Muscle of back (tissue), 3 donors: ENCODE measurements at regions not wholly inside any gene's neighbourhood (a gene's known extent, or its start where the extent isn't known, plus 50 kb on each side); places are given as distances from the start of the nearest gene placed in this dataset.

Experiments used
- DNase-seq, 3 donors: peaks; one replicate each; pipeline versions ENCODE4 v3.0.0 to v3.0.0-alpha.2; 2013

DNA sequence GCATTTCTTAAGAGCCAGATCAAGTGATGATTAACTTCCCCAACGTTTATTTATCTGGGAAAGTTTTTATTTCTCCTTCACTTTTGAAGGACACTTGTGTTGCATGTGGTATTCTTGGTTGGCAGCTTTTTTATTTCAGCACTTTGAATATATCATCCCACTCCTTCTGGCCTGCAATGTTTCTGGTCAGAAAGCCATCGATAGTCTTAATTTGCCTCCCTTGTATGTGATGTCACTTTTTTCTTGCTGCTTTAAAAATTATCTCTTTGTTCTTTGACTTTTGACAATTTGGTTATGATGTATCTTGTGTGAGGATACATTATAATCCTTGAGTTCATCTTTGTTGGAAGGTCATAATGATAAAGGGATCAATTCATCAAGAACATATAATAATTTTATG lies 503.2 kb downstream of the OTOL1 start:
- DNase-seq, result no peak

DNA sequence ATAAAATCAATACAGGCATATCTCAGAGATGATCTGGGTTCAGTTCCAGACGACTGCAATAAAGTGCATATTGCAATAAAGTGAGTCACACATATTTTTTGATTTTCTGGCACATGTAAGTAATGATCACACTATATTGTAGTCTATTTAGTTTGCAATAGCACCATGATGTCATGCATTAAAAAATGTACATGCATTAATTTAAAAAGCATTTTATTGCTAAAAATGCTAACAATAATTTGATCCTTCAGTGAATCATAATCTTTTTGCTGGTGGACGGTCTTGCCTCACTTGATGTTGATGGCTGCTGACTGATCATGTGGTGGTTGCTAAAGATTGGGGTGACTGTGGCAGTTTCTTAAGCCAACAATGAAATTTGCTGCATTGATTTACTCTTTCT lies 511.1 kb downstream of the OTOL1 start:
- no peak for DNase-seq

DNA sequence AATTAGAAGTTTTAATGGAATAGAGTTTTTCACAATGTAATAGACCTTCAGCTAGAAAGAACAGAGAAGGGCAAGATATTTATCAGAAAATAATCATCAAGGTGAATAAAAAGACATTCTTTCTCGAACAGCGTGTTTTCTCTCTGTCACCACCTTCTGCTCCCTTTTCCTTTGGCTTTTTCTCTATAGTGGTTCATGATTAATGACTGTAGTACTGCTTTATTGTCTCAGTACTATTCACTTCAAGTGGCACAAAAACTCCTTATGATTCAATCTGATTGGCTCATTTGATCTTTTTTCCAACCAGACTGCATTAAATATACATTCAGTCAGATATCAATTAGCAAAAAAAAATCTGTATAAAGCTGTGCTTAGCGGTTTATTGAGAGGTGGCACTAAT lies 516.0 kb downstream of the OTOL1 start:
- no peak for DNase-seq

DNA sequence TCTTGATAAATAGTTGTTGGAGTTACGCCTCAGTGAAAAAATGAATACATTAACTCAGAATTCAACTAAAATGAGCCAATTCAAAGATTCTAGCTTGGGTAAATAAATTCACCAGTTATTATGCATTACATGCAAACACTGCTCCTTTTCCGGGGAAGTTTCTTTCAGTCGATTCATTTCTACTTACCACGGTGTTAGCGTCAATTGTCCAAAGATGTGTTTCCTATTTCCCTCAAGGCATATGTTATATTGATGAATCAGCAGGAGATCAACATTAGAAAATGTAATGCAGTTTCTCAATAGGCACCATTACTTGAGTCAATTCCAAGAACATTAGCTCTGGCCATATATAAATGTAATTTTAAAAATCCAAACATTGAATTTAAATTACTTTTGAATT lies 517.7 kb downstream of the OTOL1 start:
- DNase-seq, result no peak

DNA sequence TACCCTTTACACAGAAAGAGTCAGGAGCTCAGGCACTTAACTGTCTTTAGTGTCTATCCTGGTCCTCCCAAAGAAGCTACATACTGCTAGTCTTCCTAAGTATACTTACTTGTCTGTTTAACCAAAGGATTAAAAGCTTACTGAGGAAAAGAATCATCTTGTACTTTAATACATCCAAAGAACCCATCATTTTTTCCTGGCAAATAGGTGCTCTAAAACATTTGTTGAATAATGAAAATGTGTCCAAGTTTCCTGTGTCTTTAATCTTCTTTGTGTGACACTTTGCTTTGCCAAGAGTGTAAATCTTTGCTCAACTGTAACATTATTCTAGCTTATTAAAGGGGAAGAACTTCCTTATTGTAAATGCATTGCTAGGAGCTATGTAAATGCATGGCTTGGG lies 519.2 kb downstream of the OTOL1 start:
- DNase-seq, result peak; percentile 27 to 80 (median 49)

DNA sequence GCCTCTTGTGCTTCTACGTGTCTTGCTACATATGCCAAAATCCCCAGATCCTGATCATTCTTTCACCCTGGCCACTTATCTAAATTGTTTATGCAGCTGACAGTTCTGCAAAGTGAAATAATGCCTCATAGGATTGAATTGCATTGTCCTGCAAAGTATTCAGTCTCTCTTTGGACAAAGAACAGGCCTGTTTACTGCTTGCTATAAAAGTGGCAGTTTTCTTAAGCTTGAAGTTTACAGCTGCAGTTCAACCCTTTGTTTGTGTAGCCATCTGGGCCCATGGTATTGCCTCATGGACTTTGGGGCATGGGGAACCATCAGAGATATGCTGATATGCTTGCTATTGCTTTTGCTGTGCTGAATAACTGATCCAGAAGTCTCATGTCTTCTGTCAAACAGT lies 523.2 kb downstream of the OTOL1 start:
- DNase-seq, result peak in 1 of 3 donors; percentile 54

DNA sequence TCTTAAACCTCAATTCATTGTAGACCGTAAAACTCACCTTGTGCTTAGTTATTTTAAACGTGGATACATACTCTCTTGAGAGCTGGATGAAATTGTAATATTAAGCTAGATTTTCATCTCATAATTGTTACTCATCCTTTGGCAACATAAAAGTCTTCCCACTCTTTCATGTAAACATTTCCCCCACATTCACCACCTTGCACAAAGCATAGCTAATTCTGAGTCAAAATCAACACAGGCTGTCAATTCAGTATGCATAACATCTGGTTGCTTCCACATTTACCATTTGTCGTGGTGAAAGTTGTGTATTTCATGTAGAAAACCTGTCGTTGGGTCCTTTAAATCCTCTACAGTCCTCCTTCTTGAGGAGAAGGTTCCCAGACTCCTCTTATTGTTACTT lies 524.6 kb downstream of the OTOL1 start:
- DNase-seq, result no peak

DNA sequence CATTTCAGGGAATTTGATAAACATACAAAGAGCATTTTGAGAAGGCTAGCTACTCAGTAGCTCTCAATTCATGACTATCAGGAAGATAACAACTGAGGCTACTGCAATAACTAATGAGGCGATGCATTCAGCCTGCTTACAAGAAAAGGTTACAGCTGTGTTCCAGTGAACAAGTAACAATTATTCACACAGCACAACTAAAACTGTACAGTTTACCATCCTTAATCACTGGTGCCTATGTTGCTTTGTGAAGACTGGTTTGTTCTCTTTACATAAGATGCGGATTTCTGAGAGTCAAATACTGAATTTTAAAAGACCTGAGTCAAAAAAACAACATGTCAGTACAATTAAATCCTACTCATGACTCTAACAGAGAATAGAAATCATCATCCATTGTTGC lies 526.3 kb downstream of the OTOL1 start:
- no peak for DNase-seq

DNA sequence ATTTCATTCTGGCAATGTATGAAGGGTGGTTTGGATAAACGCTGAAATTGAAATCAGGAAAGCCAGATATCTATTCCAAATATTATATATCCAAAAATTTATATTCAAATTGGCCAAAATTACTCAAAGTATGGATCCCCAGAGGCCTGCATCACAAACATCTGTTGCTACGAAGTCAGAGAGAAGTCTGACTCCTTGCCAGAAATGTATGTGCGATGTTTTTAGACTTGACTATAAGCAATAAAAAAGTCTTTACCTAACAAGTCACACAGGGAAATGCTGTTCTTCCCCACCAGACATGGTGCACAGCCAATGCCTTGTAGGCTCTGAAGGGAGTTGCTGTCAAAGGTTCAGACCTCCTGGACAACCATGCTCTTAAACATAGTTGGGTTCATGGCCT lies 533.1 kb downstream of the OTOL1 start:
- DNase-seq, result peak; percentile 63 to 93 (median 80)

DNA sequence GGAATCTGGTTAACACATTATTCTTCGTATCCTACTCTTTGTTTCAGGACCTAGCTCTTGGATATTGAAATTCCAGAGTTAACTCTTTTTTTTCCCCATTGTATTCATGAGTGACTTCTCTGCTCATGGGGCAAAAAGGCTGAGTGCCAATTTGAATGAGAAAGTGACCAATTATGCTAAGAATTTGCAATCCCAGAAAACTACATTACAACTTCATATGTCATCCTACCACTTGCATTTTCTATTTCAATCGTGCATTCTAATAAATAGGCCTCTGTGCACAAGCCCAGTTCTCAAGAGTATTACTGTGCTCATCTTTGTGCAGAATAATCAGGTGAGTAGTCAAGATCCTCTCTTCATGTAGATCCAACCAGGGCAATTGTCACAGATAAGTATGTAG lies 537.8 kb downstream of the OTOL1 start:
- DNase-seq, result peak in 1 of 3 donors; percentile 24

DNA sequence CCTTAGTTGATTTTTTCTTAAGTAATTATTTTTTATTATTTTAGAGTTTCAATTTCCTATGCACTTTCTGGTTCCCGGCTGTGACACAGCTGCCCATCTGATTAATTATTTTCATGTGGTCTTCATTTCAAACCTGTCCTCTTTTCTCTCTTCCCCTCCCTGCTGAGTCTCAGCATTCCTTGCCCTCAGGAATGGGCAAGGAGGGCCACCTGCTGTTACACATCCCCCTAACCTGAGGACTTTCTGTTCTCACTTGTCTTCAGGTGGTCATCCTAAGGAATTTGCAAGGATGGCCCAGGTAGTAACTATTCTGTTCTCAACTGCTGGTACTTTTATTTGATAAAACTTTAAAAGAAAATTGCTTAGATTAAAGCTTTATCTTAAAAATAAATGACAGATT lies 545.0 kb downstream of the OTOL1 start:
- DNase-seq, result no peak

DNA sequence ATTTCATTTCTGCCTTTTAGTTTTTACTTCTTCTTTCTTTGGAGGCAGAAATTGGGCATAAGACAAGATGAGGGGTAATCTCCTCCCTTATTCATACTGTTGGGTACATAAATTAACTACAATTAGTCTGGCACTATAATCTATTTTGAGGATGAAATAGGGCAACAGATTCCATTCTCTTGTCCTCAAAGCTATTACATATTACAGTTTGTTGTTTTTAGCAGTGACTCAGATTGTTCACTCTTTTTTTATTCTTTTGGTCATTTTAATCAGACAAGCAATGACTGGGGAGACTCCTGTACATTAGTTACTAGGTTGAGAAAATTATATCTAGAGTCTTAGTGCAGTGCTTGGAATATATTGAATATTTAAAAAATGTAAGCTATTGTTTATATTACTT lies 556.0 kb downstream of the OTOL1 start:
- no peak for DNase-seq

DNA sequence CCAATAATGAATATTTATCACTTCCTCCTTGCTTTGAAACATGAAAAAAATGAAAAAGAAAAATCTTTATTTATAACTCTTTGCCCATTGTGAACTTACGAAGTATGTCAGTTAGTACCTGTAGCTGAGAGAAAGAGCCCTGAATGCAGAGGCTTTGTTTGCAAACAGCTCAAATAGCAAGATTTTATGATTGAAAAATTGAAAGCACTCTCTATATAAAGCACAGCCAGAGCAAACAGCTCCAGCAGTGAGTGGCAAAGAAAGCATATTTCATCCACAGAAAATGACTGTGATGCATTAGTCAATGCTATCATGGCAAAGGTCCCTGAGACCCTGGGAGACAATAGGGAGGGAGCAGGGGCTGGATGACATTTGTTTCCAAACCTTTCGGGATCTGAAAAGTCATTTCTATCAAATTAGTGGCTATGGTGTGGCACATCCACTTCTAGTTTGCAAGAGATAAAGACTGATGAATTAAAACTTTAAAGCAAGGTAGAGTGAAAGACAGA lies 576.1 kb downstream of the OTOL1 start:
- no peak for DNase-seq

DNA sequence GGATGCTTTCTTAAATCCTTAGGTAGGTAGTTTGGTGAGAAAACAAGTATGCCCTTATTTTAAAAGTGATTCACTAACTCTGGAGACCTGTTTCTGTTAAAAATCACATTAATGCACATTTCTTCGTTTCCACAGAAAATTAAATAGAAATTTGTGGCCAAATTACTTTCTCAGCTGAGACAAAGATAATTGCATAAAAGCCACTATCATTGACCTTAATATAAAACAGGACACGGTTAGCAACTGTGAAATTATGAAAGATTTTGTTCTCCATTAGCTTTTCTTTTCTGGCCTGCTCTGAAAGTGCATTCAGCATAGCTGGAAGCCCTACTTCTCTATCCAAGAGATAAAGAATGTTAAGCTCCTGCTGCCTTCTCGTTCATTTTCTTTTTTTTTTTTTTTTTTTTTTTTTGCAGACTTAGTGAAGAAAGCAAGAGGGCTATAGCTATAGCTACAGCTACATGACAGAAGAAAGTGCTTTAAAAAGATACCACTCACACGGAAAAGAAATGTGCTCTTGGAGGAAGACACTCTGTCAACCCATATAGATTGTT lies 576.9 kb downstream of the OTOL1 start:
- no peak for DNase-seq

DNA sequence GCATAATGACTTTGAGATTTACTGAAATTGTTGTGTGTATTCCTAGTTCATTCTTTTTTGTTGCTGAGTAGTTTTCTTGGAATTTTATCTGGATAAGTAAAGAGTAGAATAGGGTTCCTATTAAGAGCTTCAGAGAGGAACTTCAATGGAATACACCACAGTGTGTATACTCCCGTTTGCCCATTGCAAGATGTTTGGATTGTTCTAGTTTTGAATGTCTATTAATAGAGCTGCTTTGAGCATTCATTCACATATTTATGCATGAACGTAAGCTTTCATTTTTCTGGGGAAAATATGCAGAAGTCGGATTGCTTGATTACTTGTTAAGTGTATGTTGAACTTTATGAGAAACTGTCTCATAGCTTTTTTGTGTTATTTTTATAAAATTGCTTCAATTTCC lies 580.5 kb downstream of the OTOL1 start:
- DNase-seq, result no peak

DNA sequence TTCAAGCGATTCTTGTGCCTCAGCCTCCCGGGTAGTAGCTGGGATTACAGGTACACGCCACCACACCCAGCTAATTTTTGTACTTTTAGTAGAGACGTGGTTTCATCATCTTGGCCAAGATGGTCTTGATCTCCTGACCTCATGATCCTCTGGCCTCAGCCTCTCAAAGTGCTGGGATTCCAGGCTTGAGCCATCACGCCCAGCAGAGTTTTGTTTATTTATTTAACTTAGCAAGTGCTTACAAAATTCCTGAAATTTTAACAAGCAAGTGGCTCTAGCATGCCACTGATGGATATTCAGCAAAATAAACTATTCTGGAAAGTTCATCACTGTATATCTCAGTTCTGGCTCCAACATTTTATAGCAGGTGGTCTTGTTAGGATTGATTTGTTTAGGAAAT lies 585.9 kb downstream of the OTOL1 start:
- DNase-seq, result no peak

DNA sequence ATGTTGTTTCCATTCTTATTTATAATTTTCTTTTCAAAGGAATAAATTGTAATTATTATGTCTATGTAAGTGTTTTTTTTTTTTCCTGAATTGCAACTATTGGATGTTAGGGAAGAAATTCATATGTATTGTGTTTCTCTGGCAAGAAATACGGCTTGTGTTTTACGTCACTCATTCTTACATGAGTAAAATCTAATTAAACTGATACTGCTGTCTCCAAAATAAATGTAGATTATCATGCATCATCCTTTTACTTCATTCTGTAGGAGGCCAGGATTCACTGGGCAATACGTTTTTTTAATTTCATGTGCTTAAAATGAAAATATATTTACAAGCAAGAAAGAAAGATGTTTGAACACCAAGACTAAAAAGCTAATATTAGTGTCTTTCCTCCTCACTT lies 590.8 kb downstream of the OTOL1 start:
- no peak for DNase-seq

DNA sequence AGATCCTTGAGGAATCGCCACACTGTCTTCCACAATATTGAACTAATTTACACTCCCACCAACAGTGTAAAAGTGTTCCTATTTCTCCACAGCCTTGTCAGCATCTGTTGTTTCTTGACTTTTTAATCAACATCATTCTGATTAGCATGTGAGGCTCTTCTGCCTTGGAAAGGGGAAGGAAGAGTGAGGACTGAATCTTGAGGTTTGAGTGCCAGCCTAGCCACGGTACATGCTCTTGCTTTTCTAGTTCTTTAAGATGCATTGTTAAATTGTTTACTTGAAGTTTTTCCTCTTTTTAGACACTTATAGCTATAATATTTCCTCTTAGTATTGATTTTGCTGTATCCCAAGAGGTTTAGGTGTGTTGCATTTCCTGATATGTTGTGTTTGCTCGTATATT lies 596.1 kb downstream of the OTOL1 start:
- no peak for DNase-seq

DNA sequence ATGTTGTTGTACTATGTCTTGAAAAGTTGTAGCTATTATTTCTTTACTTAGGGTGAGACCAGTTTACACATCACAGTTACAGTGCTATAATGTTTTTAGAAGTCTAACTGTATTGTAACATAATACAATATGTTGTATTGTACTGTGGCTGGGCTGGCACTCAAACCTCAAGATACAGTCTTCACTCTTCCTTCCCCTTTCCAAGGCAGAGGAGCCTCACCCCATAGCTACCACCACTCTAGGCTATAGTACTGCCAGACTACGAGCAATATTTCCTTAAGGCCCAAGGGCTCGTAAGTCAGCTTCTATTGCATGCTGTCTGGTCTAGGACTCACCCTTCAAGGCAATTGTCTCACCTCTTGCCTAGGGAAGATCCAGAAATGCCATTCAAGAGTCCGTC lies 597.7 kb downstream of the OTOL1 start:
- DNase-seq, result no peak

DNA sequence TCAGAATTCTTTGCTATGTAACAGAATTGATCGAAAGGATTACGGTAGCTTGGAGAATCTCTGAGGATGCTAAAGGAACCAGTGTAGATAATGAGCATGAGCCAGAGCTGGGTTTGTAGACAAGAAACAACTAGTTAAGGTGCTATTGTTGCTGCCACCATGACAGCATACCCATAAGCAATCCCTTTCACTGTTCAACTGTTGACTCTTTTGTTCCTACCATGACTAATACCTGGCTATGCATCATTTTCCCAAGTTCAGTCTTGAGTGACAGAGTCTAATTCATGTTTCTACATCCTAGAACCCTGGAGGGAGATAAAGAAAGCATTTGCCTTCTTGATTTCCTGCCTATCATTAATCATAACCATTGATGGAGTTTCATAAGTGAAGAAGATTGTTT lies 600.3 kb downstream of the OTOL1 start:
- no peak for DNase-seq

DNA sequence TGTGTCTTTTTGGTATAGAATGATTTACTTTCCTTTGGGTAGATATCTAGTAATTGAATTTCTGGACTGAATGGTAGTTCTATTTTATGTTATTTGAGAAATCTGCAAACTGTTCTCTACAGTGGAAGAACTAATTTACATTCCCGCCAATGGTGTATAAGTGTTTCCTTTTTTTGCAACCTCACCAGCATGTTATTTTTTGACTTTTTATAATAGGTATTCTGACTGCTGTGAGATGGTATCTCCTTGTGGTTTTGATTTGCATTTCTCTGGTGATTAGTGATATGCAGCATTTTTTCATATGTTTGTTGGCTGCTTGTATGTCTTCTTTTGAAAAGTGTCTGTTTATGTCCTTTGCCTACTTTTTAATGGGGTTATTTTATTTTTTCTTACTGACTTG lies 607.2 kb downstream of the OTOL1 start:
- no peak for DNase-seq

DNA sequence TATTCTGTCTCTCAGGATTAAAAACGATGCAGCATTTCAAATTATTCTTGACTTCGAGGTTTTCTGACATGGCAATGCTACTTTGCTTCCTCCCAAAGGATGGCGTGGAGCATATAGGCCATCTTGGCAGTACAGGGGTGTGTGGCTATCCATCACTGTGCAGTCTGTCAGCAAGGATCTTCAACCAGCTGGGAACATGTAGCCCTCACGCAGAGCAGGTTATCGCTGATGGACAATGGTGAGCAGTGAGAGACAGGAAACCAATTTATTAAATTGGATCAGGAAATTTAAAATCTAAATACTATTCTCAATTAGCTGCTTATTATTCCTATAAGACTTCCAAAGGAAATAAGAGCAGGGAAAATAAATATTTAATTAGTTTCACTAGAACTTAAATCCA lies 615.3 kb downstream of the OTOL1 start:
- no peak for DNase-seq

DNA sequence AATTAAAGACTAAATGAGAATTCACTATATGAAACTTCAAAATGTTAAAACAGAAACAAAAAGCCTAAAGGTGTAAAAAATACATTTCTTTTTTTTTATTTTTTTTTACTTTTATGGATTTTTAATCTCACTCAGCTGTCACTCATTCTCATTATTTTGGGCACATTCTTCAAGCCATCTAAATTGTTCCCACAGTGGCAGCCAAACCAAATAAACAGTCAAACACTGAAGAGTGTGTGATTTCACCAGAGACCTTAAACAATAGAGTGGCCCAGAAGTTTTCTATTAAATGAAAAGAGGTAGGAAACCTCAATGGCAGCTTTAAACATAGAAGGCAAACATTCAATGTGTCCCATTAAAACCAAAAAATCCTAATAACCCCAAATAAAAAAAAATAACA lies 616.1 kb downstream of the OTOL1 start:
- no peak for DNase-seq

DNA sequence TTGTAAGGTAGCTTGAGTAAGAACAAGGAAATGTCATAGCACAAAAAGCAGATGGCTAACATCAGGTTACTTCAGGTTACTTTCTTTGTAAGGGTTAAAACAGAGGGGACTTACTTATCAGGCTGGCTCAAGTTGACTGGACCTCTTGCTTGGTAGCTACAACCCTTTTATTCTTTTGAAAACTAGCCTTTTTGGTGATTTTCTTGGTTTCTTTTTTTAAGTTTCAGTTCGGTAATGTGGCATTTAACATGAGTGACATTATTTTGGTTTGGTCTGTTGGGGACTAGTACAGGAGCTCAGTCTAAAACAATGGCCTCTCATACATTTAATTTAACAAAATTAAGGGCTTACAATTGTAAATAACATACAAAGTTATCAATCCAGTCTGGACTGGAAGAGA lies 621.4 kb downstream of the OTOL1 start:
- no peak for DNase-seq

DNA sequence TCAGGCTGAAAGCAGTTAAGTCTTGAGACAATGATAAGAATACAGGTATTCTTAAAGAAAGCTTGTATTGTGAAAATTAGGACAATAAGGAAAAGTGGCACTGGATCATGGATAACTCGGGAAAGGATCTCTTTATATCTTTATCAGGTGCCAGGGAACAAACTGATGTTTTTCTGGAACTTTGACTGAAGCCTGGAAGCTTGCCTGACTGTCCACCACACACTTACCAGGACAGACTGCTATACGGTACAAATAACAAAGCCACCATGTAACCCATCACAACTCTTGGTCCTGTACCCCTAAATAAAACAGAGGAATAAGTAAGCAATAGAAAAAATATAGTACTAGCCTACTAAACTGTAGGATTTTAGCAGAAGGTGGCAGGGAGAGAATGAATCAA lies 623.0 kb downstream of the OTOL1 start:
- DNase-seq, result no peak
